ENCODE measurements at regions not wholly inside any gene's neighbourhood (a gene's known extent, or its start where the extent isn't known, plus 50 kb on each side); places are given as distances from the start of the nearest gene placed in this dataset.

DNA sequence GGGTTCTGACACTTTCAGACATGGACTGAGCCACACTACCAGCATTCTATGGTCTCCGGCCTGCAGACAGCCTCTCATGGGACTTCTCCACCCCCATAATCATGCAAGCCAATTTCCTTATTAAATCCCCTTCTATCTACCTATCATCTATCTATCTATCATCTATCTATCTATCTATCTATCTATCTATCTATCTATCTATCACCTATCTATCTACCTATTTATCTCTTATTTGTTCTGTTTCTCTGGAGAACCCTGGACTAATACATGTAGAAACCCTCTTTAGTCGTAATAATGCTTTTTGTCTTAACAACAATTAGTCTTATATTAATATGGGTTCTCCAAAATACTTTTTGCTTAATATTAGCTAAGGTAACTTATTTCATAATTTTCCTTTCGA is 174.1 kb upstream of the PRSS16 start:
- DNase-seq (no peak), FAIRE-seq (no peak)
- no peak overlapping the region for H3K27ac ChIP-seq (ENCODE audit: low read depth in 2 of 2, low read length in 2 of 2)
- H3K9me3 ChIP-seq (ENCODE audit: control insufficient read depth in 2 of 3, insufficient read depth in 1 of 3, low read length in 3 of 3): no peaks in the 10 kb centered on the region
- H3K9ac ChIP-seq (ENCODE audit: low read length in 3 of 3): no peak overlapping the region
- H3K27me3 ChIP-seq (ENCODE audit: control insufficient read depth, insufficient read depth, low read length): no peaks in the 10 kb centered on the region
- TF ChIP-seq, protein P1, sequence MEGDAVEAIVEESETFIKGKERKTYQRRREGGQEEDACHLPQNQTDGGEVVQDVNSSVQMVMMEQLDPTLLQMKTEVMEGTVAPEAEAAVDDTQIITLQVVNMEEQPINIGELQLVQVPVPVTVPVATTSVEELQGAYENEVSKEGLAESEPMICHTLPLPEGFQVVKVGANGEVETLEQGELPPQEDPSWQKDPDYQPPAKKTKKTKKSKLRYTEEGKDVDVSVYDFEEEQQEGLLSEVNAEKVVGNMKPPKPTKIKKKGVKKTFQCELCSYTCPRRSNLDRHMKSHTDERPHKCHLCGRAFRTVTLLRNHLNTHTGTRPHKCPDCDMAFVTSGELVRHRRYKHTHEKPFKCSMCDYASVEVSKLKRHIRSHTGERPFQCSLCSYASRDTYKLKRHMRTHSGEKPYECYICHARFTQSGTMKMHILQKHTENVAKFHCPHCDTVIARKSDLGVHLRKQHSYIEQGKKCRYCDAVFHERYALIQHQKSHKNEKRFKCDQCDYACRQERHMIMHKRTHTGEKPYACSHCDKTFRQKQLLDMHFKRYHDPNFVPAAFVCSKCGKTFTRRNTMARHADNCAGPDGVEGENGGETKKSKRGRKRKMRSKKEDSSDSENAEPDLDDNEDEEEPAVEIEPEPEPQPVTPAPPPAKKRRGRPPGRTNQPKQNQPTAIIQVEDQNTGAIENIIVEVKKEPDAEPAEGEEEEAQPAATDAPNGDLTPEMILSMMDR (IDR thresholded peaks at IDR 0.05; ENCODE audit: borderline replicate concordance, extremely low read depth, insufficient read depth): no peak
- no peaks in the 10 kb centered on the region for H3K4me1 ChIP-seq (ENCODE audit: control insufficient read depth in 2 of 3, insufficient read depth in 2 of 3, low read depth in 1 of 3, low read length in 3 of 3)
- intact Hi-C loops (cut with DNase I): no loop called here
- no peaks in the 10 kb centered on the region for H3K36me3 ChIP-seq (ENCODE audit: control insufficient read depth in 2 of 3, insufficient read depth in 3 of 3, low read length in 3 of 3)
- no peak overlapping the region for H3K4me3 ChIP-seq (ENCODE audit: low read length in 3 of 3)

DNA sequence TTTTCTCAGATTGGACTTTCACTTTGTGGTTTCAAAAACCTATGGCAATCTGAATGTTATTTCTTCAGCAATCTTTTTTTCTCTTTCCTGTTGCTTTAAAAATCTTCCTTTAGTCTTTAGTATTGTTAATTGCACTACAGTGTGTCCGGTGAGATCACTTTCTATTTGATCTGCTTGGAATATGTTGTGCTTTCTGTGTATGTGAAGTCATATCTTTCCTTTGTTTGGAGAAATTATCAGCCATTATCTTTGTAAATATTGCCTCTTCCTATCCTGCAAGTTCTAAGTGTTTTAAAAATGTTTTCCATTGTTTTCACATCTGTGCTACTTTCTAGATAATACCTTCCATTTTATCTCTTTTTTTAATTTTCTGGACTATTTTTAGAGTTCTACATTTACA is 171.4 kb upstream of the PRSS16 start:
- H3K4me3 ChIP-seq (ENCODE audit: low read length in 3 of 3): no peak overlapping the region
- H3K27ac ChIP-seq (ENCODE audit: low read depth in 2 of 2, low read length in 2 of 2): no peak overlapping the region
- FAIRE-seq (no peak), DNase-seq (no peak)
- intact Hi-C loops (cut with DNase I): no loop called here
- TF ChIP-seq, protein P1 (IDR thresholded peaks at IDR 0.05; ENCODE audit: borderline replicate concordance, extremely low read depth, insufficient read depth): no peak
- no peaks in the 10 kb centered on the region for H3K27me3 ChIP-seq (ENCODE audit: control insufficient read depth, insufficient read depth, low read length)
- no peaks in the 10 kb centered on the region for H3K9me3 ChIP-seq (ENCODE audit: control insufficient read depth in 2 of 3, insufficient read depth in 1 of 3, low read length in 3 of 3)
- no peak overlapping the region for H3K9ac ChIP-seq (ENCODE audit: low read length in 3 of 3)
- no peaks in the 10 kb centered on the region for H3K36me3 ChIP-seq (ENCODE audit: control insufficient read depth in 2 of 3, insufficient read depth in 3 of 3, low read length in 3 of 3)
- peaks cover 0 to 2% (median 0%) of the 10 kb centered on the region in 3 donors for H3K4me1 ChIP-seq (ENCODE audit: control insufficient read depth in 2 of 3, insufficient read depth in 2 of 3, low read depth in 1 of 3, low read length in 3 of 3)

DNA sequence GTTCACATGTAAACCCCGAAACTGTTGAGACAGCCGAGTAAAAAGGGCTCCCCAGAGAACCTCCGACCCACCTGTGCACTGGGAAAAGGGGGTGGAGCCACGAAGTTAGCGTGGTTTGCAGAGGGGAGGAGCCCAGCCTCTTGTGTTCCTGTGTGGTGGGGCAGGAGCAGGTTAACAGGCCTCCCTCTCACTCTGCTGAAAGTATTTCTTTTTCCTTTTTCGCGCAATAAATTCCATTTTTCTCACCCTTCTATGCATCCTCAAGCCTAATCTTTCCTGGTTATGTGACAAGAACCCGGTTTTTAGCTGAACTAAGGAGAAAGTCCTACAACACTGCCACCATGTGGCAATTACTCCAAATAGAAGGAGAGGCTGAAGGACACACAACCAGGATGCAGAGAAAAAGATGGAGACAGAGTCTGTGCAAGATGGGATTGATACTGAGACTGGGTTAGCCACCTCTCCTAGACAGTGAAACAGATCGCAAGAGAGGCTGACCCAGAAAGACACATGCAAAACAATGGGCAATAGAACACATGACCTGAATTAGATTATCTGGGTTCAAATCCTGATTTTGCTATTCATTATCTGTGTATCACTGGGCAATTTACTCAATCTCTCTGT is 168.7 kb upstream of the PRSS16 start:
- Histone ChIP-seq H3K4me1 (ENCODE audit: control insufficient read depth in 2 of 3, insufficient read depth in 2 of 3, low read depth in 1 of 3, low read length in 3 of 3) (peaks cover 0 to 2% (median 0%) of the 10 kb centered on the region in 3 donors), H3K36me3 (ENCODE audit: control insufficient read depth in 2 of 3, insufficient read depth in 3 of 3, low read length in 3 of 3) (no peaks in the 10 kb centered on the region), H3K9ac (ENCODE audit: low read length in 3 of 3) (peak overlapping the region in 1 of 3 donors; percentile 31), H3K9me3 (ENCODE audit: control insufficient read depth in 2 of 3, insufficient read depth in 1 of 3, low read length in 3 of 3) (no peaks in the 10 kb centered on the region), H3K27ac (ENCODE audit: low read depth in 2 of 2, low read length in 2 of 2) (no peak overlapping the region), H3K27me3 (ENCODE audit: control insufficient read depth, insufficient read depth, low read length) (peaks cover 2% of the 10 kb centered on the region), H3K4me3 (ENCODE audit: low read length in 3 of 3) (peak overlapping the region; percentile 52 to 67 (median 54))
- intact Hi-C loops (cut with DNase I): no loop called here
- DNase-seq (peak in 4 of 5 donors; percentile 51 to 87 (median 72)), FAIRE-seq (no peak)
- TF ChIP-seq, protein P1 (IDR thresholded peaks at IDR 0.05; ENCODE audit: borderline replicate concordance, extremely low read depth, insufficient read depth): peak; percentile 64

DNA sequence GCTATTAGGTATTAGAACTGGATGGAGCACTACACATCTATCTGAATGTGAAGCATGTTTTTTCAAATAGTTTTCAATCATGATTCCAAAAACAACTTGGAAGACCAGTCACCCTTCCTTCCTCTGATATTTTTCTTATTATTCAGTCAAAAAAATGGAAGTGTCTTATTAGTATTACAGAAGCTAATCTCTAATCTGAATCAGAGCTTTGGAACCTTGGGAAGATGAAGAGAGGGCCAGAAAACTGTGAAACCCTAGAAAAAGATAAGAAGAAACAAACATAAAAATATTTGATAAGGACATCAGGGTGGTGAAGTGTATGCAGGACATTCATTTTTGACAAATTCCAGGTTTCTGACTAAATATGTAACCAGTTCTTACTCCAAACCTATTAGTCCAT is 166.3 kb upstream of the PRSS16 start:
- intact Hi-C loops (cut with DNase I): loop anchor here (10.0 kb wide), 1 partner anchor 466 kb away; no protein-coding TSS in a partner anchor
- Histone ChIP-seq H3K27me3 (ENCODE audit: control insufficient read depth, insufficient read depth, low read length) (peaks cover 2% of the 10 kb centered on the region), H3K27ac (ENCODE audit: low read depth in 2 of 2, low read length in 2 of 2) (no peak overlapping the region), H3K36me3 (ENCODE audit: control insufficient read depth in 2 of 3, insufficient read depth in 3 of 3, low read length in 3 of 3) (no peaks in the 10 kb centered on the region), H3K4me3 (ENCODE audit: low read length in 3 of 3) (no peak overlapping the region), H3K9ac (ENCODE audit: low read length in 3 of 3) (no peak overlapping the region), H3K4me1 (ENCODE audit: control insufficient read depth in 2 of 3, insufficient read depth in 2 of 3, low read depth in 1 of 3, low read length in 3 of 3) (peaks cover 0 to 2% (median 0%) of the 10 kb centered on the region in 3 donors), H3K9me3 (ENCODE audit: control insufficient read depth in 2 of 3, insufficient read depth in 1 of 3, low read length in 3 of 3) (no peaks in the 10 kb centered on the region)
- DNase-seq (no peak), FAIRE-seq (no peak)
- TF ChIP-seq, protein P1 (IDR thresholded peaks at IDR 0.05; ENCODE audit: borderline replicate concordance, extremely low read depth, insufficient read depth): no peak
